A549 (cell line): ENCODE measurements at regions not wholly inside any gene's neighbourhood (a gene's known extent, or its start where the extent isn't known, plus 50 kb on each side); places are given as distances from the start of the nearest gene placed in this dataset.

Experiments
- BCL3 ChIP-seq: fragments of >200 bp; sonication (Bioruptor Twin); formaldehyde crosslinking; IDR thresholded peaks from 3 replicates; pipeline ENCODE4 v1.6.1; 2016
- CBX2 ChIP-seq: fragments of 200-600 bp; sonication (generic); IDR thresholded peaks from 2 replicates; pipeline ENCODE4 v1.6.1; 2016; ENCODE audit warnings: low read depth, mild to moderate bottlenecking, borderline replicate concordance
- CEBPB ChIP-seq, 2 experiments: fragments of >200 bp in 1 of 2; sonication (Bioruptor Twin) in 1 of 2; formaldehyde crosslinking in 1 of 2; IDR thresholded peaks; 2 replicates each; pipeline ENCODE4 v1.6.1; 2012 to 2016
- CHD2 ChIP-seq: fragments of 150-350 bp; IDR thresholded peaks from 2 replicates; pipeline ENCODE4 v1.6.1; 2014; ENCODE audit warnings: low read length; ENCODE audit not compliant: partially characterized antibody
- ELK1 ChIP-seq: fragments of 150-350 bp; IDR thresholded peaks from 2 replicates; pipeline ENCODE4 v1.6.1; 2014; ENCODE audit warnings: low read depth, mild to moderate bottlenecking, low read length
- JUN ChIP-seq, 2 experiments: fragments of >200 bp; sonication (Bioruptor Twin); formaldehyde crosslinking; IDR thresholded peaks; 2 replicates in 1 of 2; 3 replicates in 1 of 2; pipeline ENCODE4 v1.6.1; 2016 to 2017
- POLR2A ChIP-seq: IDR thresholded peaks from 2 replicates; pipeline ENCODE4 v1.6.1; 2012; ENCODE audit warnings: mild to moderate bottlenecking, low read length
- RAD21 ChIP-seq, 2 experiments: fragments of >200 bp in 1 of 2; sonication (Bioruptor Twin) in 1 of 2; formaldehyde crosslinking in 1 of 2; IDR thresholded peaks in 1 of 2; conservative IDR thresholded peaks in 1 of 2; 2 replicates in 1 of 2; 3 replicates in 1 of 2; pipeline ENCODE4 v1.6.1; 2012 to 2018; ENCODE audit warnings: inconsistent platforms in 1 of 2
- RCOR1 ChIP-seq: fragments of 150-350 bp; IDR thresholded peaks from 2 replicates; pipeline ENCODE4 v1.6.1; 2014; ENCODE audit warnings: antibody characterized with exemption, low read length, low read depth
- RFX5 ChIP-seq: fragments of 450-650 bp; IDR thresholded peaks from 2 replicates; pipeline ENCODE4 v1.7.1; 2014; ENCODE audit warnings: antibody characterized with exemption, mild to moderate bottlenecking, moderate library complexity
- TF ChIP-seq, protein P1 (sequence below): fragments of >200 bp; sonication (Bioruptor Twin); formaldehyde crosslinking; IDR thresholded peaks from 3 replicates; pipeline ENCODE4 v1.5.1; 2016

- TF ChIP-seq, protein P1, sequence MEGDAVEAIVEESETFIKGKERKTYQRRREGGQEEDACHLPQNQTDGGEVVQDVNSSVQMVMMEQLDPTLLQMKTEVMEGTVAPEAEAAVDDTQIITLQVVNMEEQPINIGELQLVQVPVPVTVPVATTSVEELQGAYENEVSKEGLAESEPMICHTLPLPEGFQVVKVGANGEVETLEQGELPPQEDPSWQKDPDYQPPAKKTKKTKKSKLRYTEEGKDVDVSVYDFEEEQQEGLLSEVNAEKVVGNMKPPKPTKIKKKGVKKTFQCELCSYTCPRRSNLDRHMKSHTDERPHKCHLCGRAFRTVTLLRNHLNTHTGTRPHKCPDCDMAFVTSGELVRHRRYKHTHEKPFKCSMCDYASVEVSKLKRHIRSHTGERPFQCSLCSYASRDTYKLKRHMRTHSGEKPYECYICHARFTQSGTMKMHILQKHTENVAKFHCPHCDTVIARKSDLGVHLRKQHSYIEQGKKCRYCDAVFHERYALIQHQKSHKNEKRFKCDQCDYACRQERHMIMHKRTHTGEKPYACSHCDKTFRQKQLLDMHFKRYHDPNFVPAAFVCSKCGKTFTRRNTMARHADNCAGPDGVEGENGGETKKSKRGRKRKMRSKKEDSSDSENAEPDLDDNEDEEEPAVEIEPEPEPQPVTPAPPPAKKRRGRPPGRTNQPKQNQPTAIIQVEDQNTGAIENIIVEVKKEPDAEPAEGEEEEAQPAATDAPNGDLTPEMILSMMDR, result no peak
- TF ChIP-seq RCOR1 (no peak), POLR2A (no peak), RFX5 (no peak), ELK1 (no peak), BCL3 (no peak), JUN (IDR thresholded peaks at IDR 0.05) (no peak), RAD21 (conservative IDR thresholded peaks at IDR 0.05 in 1 of 2, IDR thresholded peaks at IDR 0.05 in 1 of 2) (no peak), CHD2 (no peak), CBX2 (no peak), CEBPB (IDR thresholded peaks at IDR 0.05) (no peak)
Measured at GRCh38 chr16:7150230-7150629, 182.4 kb upstream of the RBFOX1 start.
